Peyer's patch (tissue), 4 donors: ENCODE measurements at regions not wholly inside any gene's neighbourhood (a gene's known extent, or its start where the extent isn't known, plus 50 kb on each side); places are given as distances from the start of the nearest gene placed in this dataset.

Source experiments
- CTCF ChIP-seq, 6 experiments: fragments of 450-650 bp in 4 of 6; fragments of 200-600 bp in 2 of 6; sonication (generic) in 1 of 6; IDR thresholded peaks; one replicate each; pipeline ENCODE4 v1.5.1; 2017 to 2019; ENCODE audit warnings: antibody characterized with exemption in 6 of 6, mild to moderate bottlenecking in 3 of 6, moderate library complexity in 1 of 6
- POLR2A ChIP-seq, 2 donors: fragments of 450-650 bp; IDR thresholded peaks; one replicate each; pipeline ENCODE4 v1.5.1; 2017; ENCODE audit warnings: antibody characterized with exemption in 2 of 2, mild to moderate bottlenecking in 2 of 2, moderate library complexity in 2 of 2

GRCh38 chr6:164210323-164210722 is 795.8 kb downstream of the QKI start:
- no peak for TF ChIP-seq POLR2A (IDR thresholded peaks at IDR 0.05)
- TF ChIP-seq CTCF (IDR thresholded peaks at IDR 0.05) = no peak
